ENCODE measurements at regions not wholly inside any gene's neighbourhood (a gene's known extent, or its start where the extent isn't known, plus 50 kb on each side); places are given as distances from the start of the nearest gene placed in this dataset.

GRCh38 chr5:155270725-155271124 is 257.2 kb downstream of the KIF4B start:
- DNase-seq (ENCODE audit: low read depth) = no peak
- TF ChIP-seq CTCF (IDR thresholded peaks at IDR 0.05; ENCODE audit: insufficient read depth, low read depth, low read length, missing control alignments) = no peak
- H3K4me3 ChIP-seq (ENCODE audit: low read depth, low read length) = no peak overlapping the region

GRCh38 chr5:155274484-155274883 is 260.9 kb downstream of the KIF4B start:
- no peak for TF ChIP-seq CTCF (IDR thresholded peaks at IDR 0.05; ENCODE audit: insufficient read depth, low read depth, low read length, missing control alignments)
- no peak overlapping the region for H3K4me3 ChIP-seq (ENCODE audit: low read depth, low read length)
- no peak for DNase-seq (ENCODE audit: low read depth)

GRCh38 chr5:155275222-155275621 is 261.7 kb downstream of the KIF4B start:
- no peak for TF ChIP-seq CTCF (IDR thresholded peaks at IDR 0.05; ENCODE audit: insufficient read depth, low read depth, low read length, missing control alignments)
- DNase-seq (ENCODE audit: low read depth) = no peak
- H3K4me3 ChIP-seq (ENCODE audit: low read depth, low read length) = no peak overlapping the region

DNA sequence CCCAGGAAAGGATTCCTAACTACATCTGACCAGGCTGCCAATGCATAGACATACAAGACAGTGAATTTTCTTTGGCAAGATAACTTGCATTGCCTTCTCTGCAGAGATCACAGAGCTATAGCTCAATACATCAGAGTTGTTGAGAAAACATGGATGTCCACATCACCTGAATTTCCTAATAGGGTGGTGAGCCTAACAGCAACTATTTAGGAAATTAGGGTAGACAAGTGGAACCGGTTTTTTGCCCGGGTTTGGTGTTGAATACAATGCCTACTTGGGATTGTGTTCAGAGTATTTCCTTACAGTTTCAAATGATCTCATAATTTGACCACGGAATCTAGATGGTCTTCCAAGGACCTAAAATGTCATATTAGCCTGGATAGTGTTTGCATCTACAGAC is 262.7 kb downstream of the KIF4B start:
- no peak overlapping the region for H3K4me3 ChIP-seq (ENCODE audit: low read depth, low read length)
- DNase-seq (ENCODE audit: low read depth) = no peak
- TF ChIP-seq CTCF (IDR thresholded peaks at IDR 0.05; ENCODE audit: insufficient read depth, low read depth, low read length, missing control alignments) = no peak

- no peak for DNase-seq (ENCODE audit: low read depth)
- H3K4me3 ChIP-seq (ENCODE audit: low read depth, low read length) = no peak overlapping the region
- TF ChIP-seq CTCF (IDR thresholded peaks at IDR 0.05; ENCODE audit: insufficient read depth, low read depth, low read length, missing control alignments) = no peak
These were observed 265.0 kb downstream of the KIF4B start for GRCh38 chr5:155278532-155278931.

DNA sequence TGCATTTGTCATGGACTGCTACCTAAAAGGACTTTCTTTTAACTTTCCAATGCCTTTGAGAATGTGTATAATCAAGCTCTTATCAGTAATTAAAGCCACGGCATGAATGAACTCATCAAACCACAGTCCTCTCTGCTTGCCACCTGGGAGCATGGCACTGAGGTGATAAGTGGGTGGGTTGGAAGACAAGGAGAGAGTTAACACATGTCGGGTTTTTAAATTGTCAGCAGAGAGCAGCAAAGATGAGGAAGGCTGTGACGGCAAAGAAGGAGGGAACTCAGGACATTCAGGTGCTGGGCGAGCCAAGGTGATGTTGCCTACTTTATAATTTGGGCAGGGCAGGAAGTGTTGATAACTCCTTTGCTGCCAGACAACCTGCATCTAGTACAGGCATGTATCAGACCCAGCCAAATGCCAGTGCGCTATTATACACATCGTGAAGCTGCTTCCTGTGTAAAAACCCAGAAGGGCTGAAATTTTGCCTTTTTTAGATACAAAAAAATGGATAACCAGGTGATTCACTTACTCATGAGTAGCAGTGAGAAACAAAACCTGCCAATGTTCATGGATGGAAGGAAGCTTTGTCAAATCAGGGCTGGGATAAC is 269.1 kb downstream of the KIF4B start:
- no peak for DNase-seq (ENCODE audit: low read depth)
- TF ChIP-seq CTCF (IDR thresholded peaks at IDR 0.05; ENCODE audit: insufficient read depth, low read depth, low read length, missing control alignments) = no peak

DNA sequence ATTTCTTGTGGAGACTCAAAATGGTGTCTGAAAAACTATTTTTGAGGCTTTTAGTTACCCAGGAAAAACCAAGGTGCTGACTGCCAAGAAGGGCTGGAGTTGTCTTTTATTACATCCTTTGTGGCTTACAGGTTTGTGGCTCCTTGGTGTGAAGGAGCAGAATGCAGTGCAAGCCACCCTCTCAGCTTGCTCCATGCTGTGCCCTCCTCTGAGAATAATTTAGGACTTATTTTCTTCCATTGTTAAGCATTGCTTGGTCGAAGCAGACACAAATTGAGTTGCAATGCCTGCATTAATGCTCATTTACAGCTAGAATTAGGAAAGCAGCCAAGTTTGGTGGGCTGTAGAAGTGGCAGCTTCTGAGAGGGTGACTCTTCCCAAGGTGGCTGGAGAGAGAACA is 272.2 kb downstream of the KIF4B start:
- no peak overlapping the region for H3K4me3 ChIP-seq (ENCODE audit: low read depth, low read length)
- no peak for DNase-seq (ENCODE audit: low read depth)
- TF ChIP-seq CTCF (IDR thresholded peaks at IDR 0.05; ENCODE audit: insufficient read depth, low read depth, low read length, missing control alignments) = no peak

More for the DNA sequence above, 269.1 kb downstream of the KIF4B start:
- no peak overlapping the region for H3K4me3 ChIP-seq (ENCODE audit: low read depth, low read length)

All from GM12865 (cell line).